IMR-90 (cell line): ENCODE measurements at regions not wholly inside any gene's neighbourhood (a gene's known extent, or its start where the extent isn't known, plus 50 kb on each side); places are given as distances from the start of the nearest gene placed in this dataset.
A peak's percentile ranks its signal among the peaks of the same experiment; 100 is the strongest.

Experiments used
- ATAC-seq: fragments of 200-7000 bp; cut with Tn5 transposase; 2 replicates; pipeline ENCODE4 v1.9.1; 2020; ENCODE audit warnings: low read depth, mild to moderate bottlenecking, moderate library complexity
- BruUV-seq: library from RNA; stranded (reverse); fragments of 400-500 nt; replicated peaks from 2 replicates; lab custom pipeline; 2021; lab: Mats Ljungman, UMichigan
- CTCF ChIA-PET: fragments of 300-600 bp; formaldehyde crosslinking; extraction: SDS; loops from one replicate; lab custom pipeline; 2021; ENCODE audit warnings: antibody characterized with exemption; lab: Yijun Ruan, JAX
- POLR2A ChIA-PET: fragments of 300-600 bp; sonication (Branson Sonifier 250); formaldehyde crosslinking; loops from one replicate; lab custom pipeline; 2022; ENCODE audit warnings: antibody characterized with exemption; ENCODE audit not compliant: unreplicated experiment; lab: Charles Lee
- DNase-seq: peaks from one replicate; pipeline ENCODE4 v3.0.0; 2013
- H2AFZ ChIP-seq: replicated peaks from 2 replicates; pipeline ENCODE3; 2013; ENCODE audit warnings: low read length, mild to moderate bottlenecking; ENCODE audit not compliant: poor library complexity
- H2AK5ac ChIP-seq: 2 replicates; pipeline ENCODE4 v1.6.1; 2013; ENCODE audit warnings: low read depth, low read length, inconsistent platforms
- H2AK9ac ChIP-seq: replicated peaks from 2 replicates; pipeline ENCODE3; 2013; ENCODE audit warnings: mild to moderate bottlenecking, low read depth, low read length, moderate library complexity; ENCODE audit not compliant: poor library complexity
- H2BK120ac ChIP-seq: 2 replicates; pipeline ENCODE4 v1.6.1; 2013; ENCODE audit warnings: low read depth, low read length, inconsistent platforms
- H2BK15ac ChIP-seq: 3 replicates; pipeline ENCODE4 v1.6.1; 2013; ENCODE audit warnings: low read depth, low read length, inconsistent platforms
- H2BK20ac ChIP-seq: 2 replicates; pipeline ENCODE4 v1.6.1; 2013; ENCODE audit warnings: low read depth, mild to moderate bottlenecking, inconsistent platforms, low read length, moderate library complexity
- H2BK5ac ChIP-seq: 2 replicates; pipeline ENCODE4 v1.6.1; 2013; ENCODE audit warnings: mild to moderate bottlenecking, low read depth, low read length, inconsistent platforms; ENCODE audit not compliant: poor library complexity, severe bottlenecking
- H3K14ac ChIP-seq: replicated peaks from 2 replicates; pipeline ENCODE4 v1.6.1; 2013; ENCODE audit warnings: low read depth, low read length, inconsistent platforms
- H3K18ac ChIP-seq: 2 replicates; pipeline ENCODE4 v1.6.1; 2013; ENCODE audit warnings: low read depth, low read length, control low read depth
- H3K23ac ChIP-seq: 2 replicates; pipeline ENCODE4 v1.6.1; 2013; ENCODE audit warnings: low read depth, low read length, inconsistent platforms
- H3K27ac ChIP-seq: 2 replicates; pipeline ENCODE4 v1.5.1; 2013; ENCODE audit warnings: mild to moderate bottlenecking, control low read depth, low read length; ENCODE audit not compliant: insufficient read depth
- H3K27me3 ChIP-seq: 2 replicates; pipeline ENCODE4 v1.6.1; 2013; ENCODE audit warnings: low read length; ENCODE audit not compliant: control insufficient read depth, insufficient read depth
- H3K36me3 ChIP-seq: 2 replicates; pipeline ENCODE4 v1.6.1; 2013; ENCODE audit warnings: low read length, mixed read lengths; ENCODE audit not compliant: control insufficient read depth, insufficient read depth
- H3K4ac ChIP-seq: 2 replicates; pipeline ENCODE4 v1.6.1; 2013; ENCODE audit warnings: low read depth, low read length, inconsistent platforms
- H3K4me1 ChIP-seq: 2 replicates; pipeline ENCODE4 v1.6.1; 2013; ENCODE audit warnings: low read length, mixed read lengths; ENCODE audit not compliant: control insufficient read depth, insufficient read depth
- H3K4me2 ChIP-seq: 2 replicates; pipeline ENCODE4 v1.6.1; 2013; ENCODE audit warnings: low read depth, mild to moderate bottlenecking, control low read depth, low read length, moderate library complexity
- H3K4me3 ChIP-seq: 2 replicates; pipeline ENCODE4 v1.5.1; 2013; ENCODE audit warnings: low read depth, mild to moderate bottlenecking, control low read depth, low read length, moderate library complexity; ENCODE audit not compliant: insufficient read depth
- H3K56ac ChIP-seq: 2 replicates; pipeline ENCODE4 v1.6.1; 2013; ENCODE audit warnings: low read length, inconsistent platforms; ENCODE audit not compliant: insufficient read depth; ENCODE audit errors: extremely low read depth
- H3K79me1 ChIP-seq, 2 experiments: 2 replicates each; pipeline ENCODE4 v1.6.1; 2013; ENCODE audit warnings: low read length in 2 of 2, inconsistent platforms in 1 of 2, low read depth in 1 of 2
- H3K9ac ChIP-seq: 2 replicates; pipeline ENCODE4 v1.6.1; 2013; ENCODE audit warnings: low read depth, low read length, control low read depth
- H3K9me1 ChIP-seq: 2 replicates; pipeline ENCODE4 v1.6.1; 2013; ENCODE audit warnings: low read length, inconsistent platforms; ENCODE audit not compliant: insufficient read depth
- H3K9me3 ChIP-seq: 2 replicates; pipeline ENCODE4 v1.6.1; 2013; ENCODE audit warnings: low read length; ENCODE audit not compliant: control insufficient read depth, insufficient read depth
- H4K20me1 ChIP-seq: 2 replicates; pipeline ENCODE4 v1.6.1; 2013; ENCODE audit warnings: low read length, inconsistent platforms; ENCODE audit not compliant: insufficient read depth
- H4K5ac ChIP-seq: 2 replicates; pipeline ENCODE4 v1.6.1; 2013; ENCODE audit warnings: mild to moderate bottlenecking, low read depth, low read length, control low read depth
- H4K8ac ChIP-seq, 2 experiments: 2 replicates each; pipeline ENCODE4 v1.6.1; 2013; ENCODE audit warnings: low read depth in 2 of 2, low read length in 2 of 2, control low read depth in 1 of 2, inconsistent platforms in 1 of 2
- H4K91ac ChIP-seq: 2 replicates; pipeline ENCODE4 v1.6.1; 2013; ENCODE audit warnings: low read depth, low read length, inconsistent platforms; ENCODE audit not compliant: insufficient read depth
- FOS ChIP-seq: fragments of 150-350 bp; IDR thresholded peaks from 2 replicates; pipeline ENCODE4 v1.6.1; 2016; ENCODE audit warnings: low read depth, low read length
- RCOR1 ChIP-seq: IDR thresholded peaks from 2 replicates; pipeline ENCODE4 v1.6.1; 2012; ENCODE audit warnings: mild to moderate bottlenecking, low read length, improper control_type of control experiment; ENCODE audit not compliant: insufficient replicate concordance
- WGBS, 2 experiments: methylation state at CpG; one replicate each; pipeline versions ENCODE4 v1.1.5 to v1.1.7; 2013; ENCODE audit warnings: missing lambda C conversion rate in 2 of 2; ENCODE audit not compliant: insufficient read length in 1 of 2; ENCODE audit errors: extremely low coverage in 2 of 2; 5-methylcytosine and 5-hydroxymethylcytosine counted together
- dilution Hi-C: fragments of 300-500 bp; cut with HindIII; formaldehyde crosslinking; loops from one replicate; pipeline ENCODE4 v1.14.3; 2018; ENCODE audit warnings: low sequenced_read_pairs; ENCODE audit not compliant: unreplicated experiment
- in situ Hi-C: fragments of 300-500 bp; cut with MboI; formaldehyde crosslinking; loops from 3 replicates; pipeline ENCODE4 v1.14.3; 2019; ENCODE audit warnings: low sequenced_read_pairs, inconsistent platforms, mixed read lengths
- intact Hi-C: fragments of 100-400 bp; cut with micrococcal nuclease; formaldehyde crosslinking; loops from 2 replicates; pipeline ENCODE4 v1.10.0; 2022

- no peak overlapping the region for H3K4me2 ChIP-seq
Observed at GRCh38 chr10:62735464-62736167, 68.9 kb upstream of the ADO start.

More at GRCh38 chr10:62735464-62736167, 68.9 kb upstream of the ADO start:
- POLR2A ChIA-PET: no interaction called here
- H3K23ac ChIP-seq: no peak overlapping the region
- H2BK20ac ChIP-seq: peak overlapping the region; percentile 87; the same call in 1 of the 2 replicates
- H2AK9ac ChIP-seq: no peak overlapping the region
- dilution Hi-C loops (no loop called here), intact Hi-C loops (no loop called here), in situ Hi-C loops (no loop called here)
- H3K4me1 ChIP-seq: peaks cover 2% of the 10 kb centered on the region; the same call in 1 of the 2 replicates
- H3K9ac ChIP-seq: no peak overlapping the region
- DNase-seq (peak; percentile 47), ATAC-seq (peak; percentile 38)
- H3K14ac ChIP-seq: no peak overlapping the region
- no TSS peak for BruUV-seq
- CTCF ChIA-PET: no interaction called here
- H3K18ac ChIP-seq: no peak overlapping the region
- 0 out of 3 replicates have a peak overlapping the region, but pooled peaks have one; percentile 61 for H2BK15ac ChIP-seq
- H4K20me1 ChIP-seq: no peaks in the 10 kb centered on the region
- no peaks in the 10 kb centered on the region for H3K9me3 ChIP-seq
- no peaks in the 10 kb centered on the region for H3K36me3 ChIP-seq
- WGBS, 2 experiments: no CpG with 5 or more reads among the region's 2 CpGs
- no peak overlapping the region for H4K5ac ChIP-seq
- H3K27ac ChIP-seq: no peak overlapping the region
- H2AFZ ChIP-seq: no peak overlapping the region
- H3K4ac ChIP-seq: no peak overlapping the region; the same call in 1 of the 2 replicates
- no peaks in the 10 kb centered on the region for H3K79me1 ChIP-seq
- TF ChIP-seq RCOR1: no peak
- peak; percentile 78 for TF ChIP-seq FOS
- H4K8ac ChIP-seq: no peak overlapping the region
- peaks cover 23% of the 10 kb centered on the region for H3K9me1 ChIP-seq
- no peaks in the 10 kb centered on the region for H3K27me3 ChIP-seq
- H4K91ac ChIP-seq: no peak overlapping the region
- peak overlapping the region; percentile 17 for H2BK120ac ChIP-seq
- no peak overlapping the region for H2AK5ac ChIP-seq
- no peak overlapping the region for H2BK5ac ChIP-seq
- no peak overlapping the region for H3K4me3 ChIP-seq
- no peak overlapping the region for H3K56ac ChIP-seq
